GM18868 (cell line): ENCODE measurements at regions not wholly inside any gene's neighbourhood (a gene's known extent, or its start where the extent isn't known, plus 50 kb on each side); places are given as distances from the start of the nearest gene placed in this dataset.

Experiments used
- ATAC-seq: cut with Tn5 transposase; IDR thresholded peaks from one replicate; pipeline ENCODE4 v1.9.1; 2021; ENCODE audit warnings: mild to moderate bottlenecking, moderate library complexity; ENCODE audit not compliant: unreplicated experiment

DNA sequence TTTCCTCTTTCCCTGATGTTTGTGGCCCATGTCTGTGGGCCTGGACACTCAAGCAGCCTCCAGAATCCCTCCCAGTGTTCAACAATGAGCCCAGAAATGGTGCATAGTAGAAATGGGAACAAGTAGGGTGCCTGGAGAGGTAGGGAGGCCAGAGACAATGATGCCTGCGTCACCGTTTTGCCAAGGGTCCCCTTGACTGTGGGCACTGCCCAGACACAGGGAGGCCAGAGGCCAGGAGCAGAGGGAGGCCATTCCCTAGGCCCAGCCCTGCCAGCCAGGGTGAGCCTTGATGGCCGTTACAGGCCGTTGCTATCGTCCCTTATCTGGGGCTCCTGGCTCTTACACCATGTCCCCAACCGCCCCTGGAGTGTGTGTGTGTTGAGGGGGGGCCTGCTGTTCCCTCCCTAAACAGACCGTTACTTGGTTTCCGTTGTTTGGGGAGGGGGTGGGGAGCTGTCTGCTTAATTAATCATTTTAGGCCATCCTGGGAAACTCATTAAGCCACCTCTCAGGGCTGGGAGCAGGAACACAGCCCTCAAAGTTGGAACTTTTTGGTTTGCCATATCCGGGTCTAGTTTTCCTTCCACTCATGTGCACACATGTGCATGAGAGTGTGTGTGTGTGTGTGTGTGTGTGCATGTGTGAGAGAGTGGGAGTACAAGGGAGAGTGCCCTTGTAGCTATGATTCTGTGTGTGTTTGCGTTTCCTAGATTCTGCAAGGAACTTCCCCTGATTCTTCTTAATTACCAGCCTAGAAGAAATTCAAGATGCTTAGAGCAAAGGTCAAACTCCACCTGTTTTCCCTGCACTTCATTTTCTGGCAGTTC lies 135.2 kb upstream of the HAAO start:
- ATAC-seq: no peak

DNA sequence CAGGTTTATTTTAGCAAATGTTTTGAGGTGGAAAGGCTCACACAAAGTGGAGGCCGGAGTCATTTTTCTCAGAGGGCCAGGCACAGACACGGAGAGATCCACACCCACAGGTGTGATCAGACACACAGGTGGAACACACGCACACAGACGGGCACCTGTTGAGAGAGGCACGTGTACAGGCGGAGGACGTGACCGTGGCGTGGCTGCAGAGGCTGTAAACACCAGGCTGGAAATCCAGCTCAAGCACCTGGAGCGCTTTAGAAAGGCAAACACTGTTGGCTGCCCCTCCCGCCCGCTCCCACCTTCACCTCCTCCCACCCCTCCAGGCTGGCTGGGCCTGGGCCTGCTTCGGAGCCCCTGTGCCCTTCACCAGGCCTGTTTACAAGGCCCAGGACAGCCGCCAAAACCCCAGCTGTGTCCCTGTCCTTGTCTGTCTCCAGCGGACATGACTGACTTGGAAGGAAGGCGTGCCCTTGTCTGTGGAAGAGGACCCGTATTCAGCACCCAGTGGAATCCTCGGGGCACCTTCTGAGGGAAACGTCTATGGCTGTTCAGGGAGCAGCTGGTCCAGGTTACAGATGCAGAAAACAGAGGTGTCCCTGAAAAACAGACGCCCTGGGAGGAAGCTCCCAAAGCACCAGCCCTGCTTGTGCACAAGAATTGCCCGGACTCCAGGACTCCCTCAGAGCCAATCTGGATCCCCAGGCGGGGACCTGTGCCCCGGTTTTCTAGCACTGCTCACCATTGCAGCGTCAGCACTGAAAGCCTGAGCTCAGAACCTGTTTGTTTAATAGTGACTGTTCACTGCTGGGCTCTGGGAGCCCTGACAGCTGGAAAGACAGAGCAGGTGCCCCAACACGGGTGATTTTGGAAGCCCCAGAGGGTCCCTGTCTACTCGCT lies 134.3 kb upstream of the HAAO start:
- ATAC-seq: no peak

DNA sequence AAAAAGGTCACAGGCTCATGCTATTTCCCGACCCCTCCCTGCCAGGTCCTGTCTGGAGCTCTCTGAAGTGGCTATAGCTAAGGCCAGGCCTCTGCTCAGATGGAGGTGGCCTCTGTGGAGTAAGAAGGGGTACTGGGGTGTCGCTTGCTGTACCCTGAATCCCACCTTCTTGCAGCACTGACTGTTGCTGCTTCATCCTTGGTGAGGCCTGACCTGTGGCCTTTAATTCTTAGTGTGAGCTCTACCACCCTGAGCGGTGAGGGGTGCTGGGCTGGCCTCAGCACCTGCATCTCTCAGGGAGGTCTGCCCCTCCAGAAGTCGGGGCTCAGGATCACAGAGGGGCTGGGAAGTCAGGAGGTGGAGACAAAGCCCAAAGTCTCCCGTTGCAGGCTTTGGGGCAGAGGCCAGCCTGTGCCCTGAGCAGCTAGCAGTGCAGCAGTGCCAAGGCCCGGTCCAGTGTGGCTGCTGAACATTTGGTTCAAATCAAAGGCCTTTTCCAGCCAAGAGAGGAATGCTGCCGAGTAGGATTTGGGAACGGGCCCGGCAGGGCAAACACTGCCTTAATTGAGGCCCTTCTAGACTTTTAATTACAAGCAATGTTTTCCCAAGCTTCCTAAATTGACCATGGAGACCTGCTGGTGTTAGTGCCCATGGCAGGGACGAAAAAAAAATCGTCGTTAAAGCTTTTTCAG lies 133.5 kb upstream of the HAAO start:
- ATAC-seq: no peak

DNA sequence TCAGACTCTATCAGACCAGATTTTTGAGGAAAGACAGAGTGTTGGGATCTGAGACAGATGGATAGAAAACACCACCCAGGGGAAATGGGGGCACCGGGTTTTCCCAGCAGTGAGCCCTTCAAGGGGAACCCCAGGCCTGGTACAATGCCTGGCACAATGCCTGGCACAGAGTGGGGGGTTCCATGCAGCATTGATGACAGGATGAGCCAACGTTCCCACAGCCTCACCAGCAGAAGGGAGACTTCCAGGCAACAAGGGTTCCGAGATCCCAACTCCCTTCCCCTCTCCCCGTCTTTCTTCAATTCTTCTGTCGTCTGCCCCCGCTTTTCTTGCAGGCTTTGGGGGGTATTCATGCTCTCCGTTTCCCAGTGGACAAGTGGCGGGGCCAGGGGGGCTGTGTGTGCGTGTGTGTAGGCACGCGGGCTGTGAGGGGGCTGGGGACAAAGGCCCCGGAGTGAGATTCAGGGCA lies 132.1 kb upstream of the HAAO start:
- ATAC-seq: no peak

DNA sequence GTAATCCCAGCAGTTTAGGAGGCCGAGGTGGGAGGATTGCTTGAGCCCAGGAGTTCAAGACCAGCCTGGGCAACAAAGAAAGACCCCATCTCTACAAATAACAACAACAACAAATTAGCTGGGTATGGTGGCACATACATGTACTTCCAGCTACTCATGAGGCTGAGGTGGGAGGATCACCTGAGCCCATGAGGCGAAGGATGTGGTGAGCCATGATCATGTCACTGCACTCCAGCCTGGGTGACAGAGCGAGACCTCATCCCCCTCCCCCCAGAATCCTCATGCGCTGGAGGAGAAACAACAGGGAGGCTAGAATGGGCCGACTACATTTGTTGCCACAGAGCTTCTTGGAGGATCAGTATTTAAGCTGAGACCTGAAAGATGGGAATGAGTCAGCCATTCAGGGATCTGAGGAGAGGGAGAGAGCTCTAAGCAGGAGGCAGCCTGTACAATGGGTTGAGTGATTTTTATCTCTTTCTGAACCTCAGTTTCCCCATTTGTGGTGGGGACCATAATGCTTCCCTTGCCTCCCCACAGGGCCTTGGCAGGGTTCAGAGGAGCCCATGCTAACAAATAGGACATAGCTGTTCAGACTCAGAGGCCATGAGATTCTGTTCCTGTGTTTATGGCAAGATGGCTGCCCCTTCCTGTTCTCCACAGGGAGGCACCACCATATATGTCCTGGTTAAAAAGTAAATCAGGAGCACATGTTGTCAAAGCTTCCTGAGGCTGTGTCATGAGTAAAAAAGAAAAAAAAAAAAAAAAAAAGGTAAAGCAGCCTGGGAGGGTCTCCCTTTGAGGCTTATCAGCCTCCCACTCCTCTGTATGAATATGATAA lies 131.4 kb upstream of the HAAO start:
- no peak for ATAC-seq

DNA sequence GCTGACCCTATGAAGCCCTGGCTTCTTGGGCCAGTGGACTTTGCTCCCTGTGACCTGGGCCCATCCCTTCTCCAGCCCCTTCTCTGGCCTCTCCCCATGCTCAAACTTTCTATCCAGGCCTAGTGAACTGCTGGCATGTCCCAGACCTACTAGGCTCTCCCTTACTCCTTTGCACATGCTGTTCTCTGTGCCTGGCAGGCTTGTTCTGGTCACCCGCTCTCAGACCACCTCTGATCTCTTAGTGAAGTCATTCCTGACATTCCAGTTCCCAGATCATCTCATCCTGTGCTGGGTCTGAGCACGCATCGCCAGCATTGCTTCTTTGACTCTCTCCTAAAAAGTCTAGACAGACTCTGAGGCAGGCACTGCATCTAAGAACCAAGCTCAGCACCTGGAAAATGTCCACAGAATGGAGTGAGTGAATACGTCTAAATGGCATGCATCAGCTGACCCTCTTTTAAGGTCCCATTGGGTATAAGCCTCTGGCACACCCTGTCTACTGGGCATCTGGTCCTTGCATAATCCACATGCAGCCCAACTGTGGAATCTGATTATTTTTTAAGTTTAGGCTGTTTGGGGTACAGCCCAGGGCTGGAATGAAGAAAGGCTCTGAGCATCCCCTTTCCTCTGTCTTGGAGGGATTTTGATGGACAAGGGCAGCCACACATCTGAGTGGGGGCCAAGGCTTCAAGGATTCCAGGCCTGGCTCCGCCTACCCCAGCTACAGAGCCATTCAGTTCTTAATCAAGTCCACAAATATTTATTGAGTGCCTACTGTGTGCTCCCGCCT lies 130.6 kb upstream of the HAAO start:
- ATAC-seq: no peak

DNA sequence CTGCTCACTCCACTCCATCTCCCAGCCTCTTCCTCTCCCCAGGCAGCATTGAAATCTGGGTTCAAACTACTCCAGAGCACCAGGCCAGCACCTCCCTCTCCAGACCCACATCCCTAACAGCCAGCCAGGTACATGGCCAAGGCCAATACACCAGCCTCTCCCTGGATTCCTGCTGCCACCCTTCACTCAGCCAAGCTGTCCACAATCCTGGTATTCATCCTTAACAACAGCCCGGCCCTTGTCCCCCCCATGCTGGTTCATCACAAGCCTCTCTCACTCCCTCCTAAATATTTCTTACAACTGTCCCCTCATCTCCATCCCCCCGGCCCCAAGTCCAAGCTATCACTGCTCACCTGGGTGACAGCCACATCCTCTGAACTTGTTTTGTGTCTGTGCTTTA lies 129.9 kb upstream of the HAAO start:
- no peak for ATAC-seq

DNA sequence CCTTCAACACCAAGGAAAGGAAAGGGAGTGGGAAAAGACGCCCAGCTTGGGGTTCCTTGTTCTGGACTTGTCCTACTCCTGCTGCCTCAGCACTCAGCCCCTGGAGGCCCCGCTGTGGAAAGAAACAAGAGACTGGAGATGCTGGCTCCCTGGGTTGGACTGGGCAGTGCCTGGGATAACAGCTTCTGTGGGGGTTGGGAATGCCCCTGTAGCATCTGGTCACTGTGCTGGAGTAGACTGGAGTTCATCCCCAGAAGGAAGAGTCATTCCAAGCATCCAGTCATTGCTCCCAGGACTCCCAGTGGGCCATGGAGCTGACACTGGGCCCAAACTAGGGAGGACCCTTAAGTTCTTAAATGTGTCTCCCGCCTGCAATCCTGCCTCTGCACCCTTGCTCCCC lies 129.3 kb upstream of the HAAO start:
- no peak for ATAC-seq

DNA sequence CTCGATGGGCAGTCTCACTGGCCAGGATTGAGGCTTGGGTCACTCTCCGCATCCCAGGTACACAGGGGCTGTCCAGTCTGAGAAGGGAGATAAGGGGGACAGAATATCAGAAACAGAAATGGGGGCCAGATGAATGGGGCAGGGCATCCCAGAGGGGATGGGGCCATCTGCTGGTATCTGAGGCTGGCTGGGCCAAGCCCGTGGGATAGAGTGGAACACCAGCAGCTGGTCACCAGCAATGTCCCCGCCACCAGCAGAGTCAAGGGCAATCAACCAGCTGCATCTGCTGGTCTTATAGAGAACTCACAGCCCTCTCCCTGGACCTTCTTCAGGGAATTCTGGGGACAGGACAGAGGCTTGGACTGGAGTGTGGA lies 128.8 kb upstream of the HAAO start:
- no peak for ATAC-seq

DNA sequence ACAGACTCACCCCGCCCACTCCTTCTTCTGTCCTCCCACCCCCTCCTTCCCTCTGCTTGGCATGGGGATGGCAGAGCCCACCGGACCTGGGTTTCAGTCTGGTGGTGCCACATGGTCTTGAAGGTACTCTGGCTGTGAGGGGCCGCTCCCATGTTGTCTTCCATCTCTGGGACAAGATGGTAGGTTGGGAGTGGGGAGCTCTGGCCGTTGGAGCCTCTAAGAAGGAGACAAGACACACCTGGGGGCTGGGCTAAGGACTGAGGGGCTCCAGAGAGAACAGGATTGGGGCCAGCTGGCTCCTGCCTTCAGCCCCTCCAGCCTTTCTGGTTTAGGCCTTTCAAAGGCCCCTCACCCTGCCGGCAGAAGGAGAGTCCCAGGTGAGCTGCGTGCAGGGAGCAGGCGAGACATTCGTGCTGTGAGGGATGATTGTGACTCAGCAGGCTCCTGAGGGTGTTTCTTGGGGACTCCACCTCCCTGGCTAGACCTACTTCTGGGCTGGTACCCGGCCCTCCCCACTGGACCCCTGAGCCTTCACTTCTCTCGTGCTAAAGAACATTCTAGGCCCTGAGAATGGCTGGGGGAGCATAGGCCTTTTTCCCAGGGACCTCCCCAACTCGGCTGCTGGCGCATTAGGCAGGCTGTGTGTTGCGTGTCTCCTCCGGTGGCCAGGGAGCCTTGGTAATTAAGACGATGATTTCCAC lies 128.2 kb upstream of the HAAO start:
- no peak for ATAC-seq

DNA sequence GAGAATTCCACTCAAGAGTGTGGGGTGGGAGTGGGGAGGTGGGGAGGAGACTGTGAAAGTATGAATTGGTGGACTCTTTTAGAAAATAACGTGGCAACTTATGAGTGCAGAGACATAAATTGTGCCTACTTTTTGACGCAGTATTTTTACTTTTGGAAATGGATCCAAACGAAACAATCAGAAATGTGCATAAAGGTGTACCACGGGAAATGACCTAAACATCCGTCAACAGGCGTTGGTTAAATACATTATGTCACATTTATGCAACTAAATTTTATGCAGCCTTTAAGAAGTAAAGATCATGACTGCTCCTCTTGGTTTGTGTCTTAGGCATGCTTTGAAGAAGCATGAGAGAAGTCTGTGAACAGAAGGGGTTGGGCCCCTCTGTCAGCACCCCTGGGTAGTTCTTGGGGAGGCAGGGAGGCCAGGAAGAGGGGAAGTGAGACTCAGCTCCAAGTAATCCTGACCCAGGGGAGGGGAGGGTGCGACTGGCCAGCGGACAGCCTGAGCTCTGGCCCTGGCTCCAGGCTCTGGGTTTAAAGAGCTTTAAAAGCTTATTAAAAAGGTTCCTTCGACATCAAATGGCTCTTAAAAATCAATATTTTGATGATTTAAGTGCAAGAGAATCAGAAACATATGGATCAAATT lies 126.4 kb upstream of the HAAO start:
- ATAC-seq: no peak

DNA sequence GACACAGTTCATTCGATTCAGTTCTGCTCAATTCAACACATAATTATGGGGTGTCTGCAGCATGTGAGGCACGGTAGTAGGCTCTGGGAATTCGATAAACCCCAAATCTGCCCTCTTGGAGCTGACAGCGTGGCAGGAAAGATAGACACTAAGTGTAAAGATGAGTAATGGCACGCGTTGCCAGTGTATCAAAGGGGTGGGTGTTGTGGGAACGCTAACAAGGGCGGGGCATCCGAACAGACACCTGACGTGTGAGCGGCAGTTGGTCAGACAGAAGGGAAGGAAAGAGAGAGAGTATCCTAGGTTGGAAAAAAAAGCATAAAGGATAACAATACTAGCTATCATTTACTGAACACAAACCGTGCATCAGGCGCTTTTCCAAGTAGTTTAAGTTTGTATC lies 125.7 kb upstream of the HAAO start:
- no peak for ATAC-seq

DNA sequence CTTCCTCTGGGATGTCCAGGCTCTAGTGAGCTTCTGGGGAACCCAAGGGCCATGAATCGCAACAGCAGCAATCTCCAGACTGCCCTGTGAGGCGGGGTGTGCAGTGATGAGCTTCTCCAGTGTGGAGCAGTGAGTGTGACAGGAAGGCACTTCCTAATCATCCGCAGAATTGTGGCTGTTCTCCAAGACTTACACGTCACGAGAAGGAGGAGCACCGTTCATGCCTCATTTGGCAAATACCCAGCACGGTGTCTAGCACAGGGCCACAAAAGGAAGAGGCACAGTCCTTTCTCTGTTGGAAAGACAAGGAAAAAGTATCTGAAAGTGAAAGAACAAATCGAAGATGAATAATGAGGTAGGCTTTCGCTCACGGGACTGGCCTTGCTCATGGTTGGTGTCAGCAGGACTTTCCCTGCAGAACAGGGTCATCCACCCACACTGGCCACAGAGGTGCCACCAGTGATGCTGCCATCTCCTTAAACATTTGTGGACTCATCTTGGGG lies 125.1 kb upstream of the HAAO start:
- no peak for ATAC-seq

DNA sequence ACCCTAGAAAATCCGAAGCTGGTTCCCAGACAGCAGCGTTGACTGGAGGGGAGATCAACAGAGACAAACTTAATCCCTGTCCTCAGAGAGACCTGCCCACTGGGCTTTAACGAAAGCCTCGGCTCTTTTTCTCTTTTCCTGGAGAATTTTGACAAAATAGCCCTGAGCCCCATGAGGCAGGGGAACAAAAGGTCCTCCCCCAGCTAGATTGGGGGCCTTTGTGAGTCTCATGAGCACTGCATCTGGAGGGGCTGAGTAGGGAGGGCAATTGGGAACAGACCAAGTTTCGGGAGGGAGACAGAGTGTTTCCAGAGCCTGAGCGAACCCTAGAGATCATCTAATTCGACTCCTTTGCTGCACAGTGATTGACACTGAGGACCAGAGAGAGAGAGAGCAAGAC lies 123.9 kb upstream of the HAAO start:
- no peak for ATAC-seq

DNA sequence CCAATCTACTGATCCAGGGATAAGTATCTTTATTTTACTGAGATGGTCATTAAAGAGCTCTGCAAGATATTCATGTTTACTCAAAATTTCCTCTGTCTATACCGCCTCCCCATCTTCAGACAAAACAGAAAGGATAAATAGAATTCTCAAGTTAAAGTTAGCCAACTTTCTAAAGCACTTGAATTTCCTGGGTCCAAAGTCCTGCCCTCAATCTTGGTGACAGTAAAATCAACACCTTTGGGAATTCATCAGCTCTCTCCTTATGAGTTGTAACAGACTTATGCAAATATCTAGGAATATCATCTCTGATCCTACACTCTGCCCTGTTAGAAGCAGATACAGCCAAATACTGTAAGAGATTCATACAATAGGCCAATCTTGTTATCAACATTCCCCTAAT lies 122.5 kb upstream of the HAAO start:
- no peak for ATAC-seq

DNA sequence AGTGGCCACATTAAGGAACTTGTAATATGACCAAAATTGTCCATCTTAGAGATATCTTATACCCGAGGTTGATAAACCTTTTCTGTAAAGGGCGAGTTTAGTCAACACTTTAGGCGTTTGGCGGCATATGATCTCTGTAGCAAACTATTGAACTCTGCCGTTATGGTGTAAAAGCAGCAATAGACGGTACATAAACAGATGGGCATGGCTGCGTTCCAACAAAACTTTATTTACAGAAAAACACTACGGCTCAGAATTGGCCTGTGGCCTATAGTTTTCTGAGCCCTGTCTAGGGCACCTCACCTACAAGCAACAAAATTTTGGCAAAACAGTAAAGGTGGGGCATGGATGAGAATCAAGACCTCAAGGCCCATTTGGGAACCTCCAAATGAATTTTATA lies 121.9 kb upstream of the HAAO start:
- no peak for ATAC-seq

DNA sequence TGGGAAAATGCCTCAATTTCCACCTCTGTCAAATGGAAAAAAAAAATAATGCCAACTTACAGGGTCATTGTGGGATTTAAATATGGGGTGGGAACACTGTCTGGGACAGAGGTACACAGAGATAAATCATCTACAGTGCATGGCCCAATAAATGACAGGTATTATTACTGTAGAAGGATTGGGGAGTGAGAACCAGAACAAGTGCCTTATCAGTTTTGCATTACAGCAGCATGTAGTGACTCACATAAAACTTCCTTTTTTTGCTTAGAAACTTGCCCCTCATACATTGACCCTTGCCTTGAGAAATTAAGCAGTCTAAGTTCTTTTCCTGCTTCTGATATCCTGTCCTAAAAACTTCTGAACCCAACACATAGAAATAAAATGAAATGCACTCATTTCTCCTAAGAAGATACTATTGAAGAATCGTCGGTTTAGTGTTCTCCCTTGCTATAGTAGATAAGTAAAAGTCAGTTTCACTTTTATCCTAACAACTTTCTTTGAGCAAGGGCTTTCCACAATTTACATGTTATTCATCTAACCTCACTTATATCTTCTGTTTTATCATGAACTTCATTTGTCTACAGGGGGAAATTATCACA lies 121.0 kb upstream of the HAAO start:
- no peak for ATAC-seq
